Astrocyte (in vitro differentiated cells and primary cell): ENCODE measurements at regions not wholly inside any gene's neighbourhood (a gene's known extent, or its start where the extent isn't known, plus 50 kb on each side); places are given as distances from the start of the nearest gene placed in this dataset.

Experiments
- EZH2 ChIP-seq: IDR thresholded peaks from 2 replicates; pipeline ENCODE4 v1.6.1; 2012; ENCODE audit warnings: mild to moderate bottlenecking, low read length, inconsistent platforms; ENCODE audit not compliant: insufficient read depth
- TF ChIP-seq, protein P1 (sequence below): IDR thresholded peaks from 2 replicates; pipeline ENCODE4 v1.5.1; 2011; ENCODE audit warnings: low read depth, mild to moderate bottlenecking, inconsistent platforms, low read length, moderate library complexity; ENCODE audit not compliant: insufficient read depth

DNA sequence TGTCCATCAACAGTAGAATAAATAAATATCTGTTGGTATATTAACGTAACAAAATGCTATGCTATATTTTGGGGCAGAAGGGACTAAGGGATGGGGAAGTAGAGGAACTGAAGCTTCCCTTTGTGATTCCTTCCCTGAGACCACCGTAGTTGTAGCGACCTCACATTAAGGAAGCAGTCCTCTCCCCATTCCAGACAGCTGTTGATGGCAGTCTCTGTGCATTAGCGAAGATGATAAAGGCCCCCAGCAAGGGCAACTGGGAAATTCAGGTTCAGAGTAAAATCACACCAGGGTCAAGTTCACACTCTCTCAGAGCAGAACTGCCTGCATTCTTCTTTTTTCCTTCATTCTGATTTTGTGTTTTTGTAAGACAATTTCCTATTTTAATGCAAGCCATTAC, 259.0 kb downstream of the MEX3B start:
- TF ChIP-seq, protein P1, sequence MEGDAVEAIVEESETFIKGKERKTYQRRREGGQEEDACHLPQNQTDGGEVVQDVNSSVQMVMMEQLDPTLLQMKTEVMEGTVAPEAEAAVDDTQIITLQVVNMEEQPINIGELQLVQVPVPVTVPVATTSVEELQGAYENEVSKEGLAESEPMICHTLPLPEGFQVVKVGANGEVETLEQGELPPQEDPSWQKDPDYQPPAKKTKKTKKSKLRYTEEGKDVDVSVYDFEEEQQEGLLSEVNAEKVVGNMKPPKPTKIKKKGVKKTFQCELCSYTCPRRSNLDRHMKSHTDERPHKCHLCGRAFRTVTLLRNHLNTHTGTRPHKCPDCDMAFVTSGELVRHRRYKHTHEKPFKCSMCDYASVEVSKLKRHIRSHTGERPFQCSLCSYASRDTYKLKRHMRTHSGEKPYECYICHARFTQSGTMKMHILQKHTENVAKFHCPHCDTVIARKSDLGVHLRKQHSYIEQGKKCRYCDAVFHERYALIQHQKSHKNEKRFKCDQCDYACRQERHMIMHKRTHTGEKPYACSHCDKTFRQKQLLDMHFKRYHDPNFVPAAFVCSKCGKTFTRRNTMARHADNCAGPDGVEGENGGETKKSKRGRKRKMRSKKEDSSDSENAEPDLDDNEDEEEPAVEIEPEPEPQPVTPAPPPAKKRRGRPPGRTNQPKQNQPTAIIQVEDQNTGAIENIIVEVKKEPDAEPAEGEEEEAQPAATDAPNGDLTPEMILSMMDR = no peak
- TF ChIP-seq EZH2 = no peak
